ENCODE measurements at regions not wholly inside any gene's neighbourhood (a gene's known extent, or its start where the extent isn't known, plus 50 kb on each side); places are given as distances from the start of the nearest gene placed in this dataset.

DNA sequence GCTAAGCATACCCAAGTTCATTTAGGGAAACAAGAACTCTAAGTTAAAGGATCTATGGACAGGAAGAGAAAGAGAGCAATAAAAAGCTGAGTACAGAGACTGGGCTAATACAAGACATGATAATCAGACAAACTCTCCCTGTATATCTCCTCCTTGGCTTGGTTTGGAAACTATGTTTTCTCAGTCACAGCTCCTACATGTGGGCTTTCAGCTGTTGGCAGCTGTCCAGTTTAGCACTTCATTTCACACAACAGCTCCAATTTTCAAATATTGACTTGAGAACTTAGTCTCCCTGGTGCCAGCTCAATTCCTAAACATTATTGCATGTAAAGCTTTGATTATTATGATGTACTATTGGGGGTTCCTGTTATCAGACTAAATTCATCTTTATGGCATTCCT lies 222.8 kb upstream of the OBI1 start:
- TF ChIP-seq EZH2phosphoT487 (IDR thresholded peaks at IDR 0.05; ENCODE audit: insufficient read depth, low read depth) (no peak), EZH2 (IDR thresholded peaks at IDR 0.05; ENCODE audit: insufficient read depth, poor library complexity, severe bottlenecking) (no peak)
